WTC11 (cell line): ENCODE measurements at regions not wholly inside any gene's neighbourhood (a gene's known extent, or its start where the extent isn't known, plus 50 kb on each side); places are given as distances from the start of the nearest gene placed in this dataset.

Experiments
- ATAC-seq: fragments of 200-7000 bp; cut with Tn5 transposase; 2 replicates; pipeline ENCODE4 v1.10.0; 2021; ENCODE audit warnings: mild to moderate bottlenecking, moderate library complexity
- CTCF ChIA-PET: fragments of 300-600 bp; sonication (Branson Sonifier 250); formaldehyde crosslinking; loops from one replicate; lab custom pipeline; 2021; ENCODE audit warnings: antibody characterized with exemption; lab: Charles Lee
- POLR2A ChIA-PET: fragments of 350-600 bp; sonication (Branson Sonifier 250); formaldehyde crosslinking; loops from one replicate; lab custom pipeline; 2021; ENCODE audit warnings: antibody characterized with exemption; lab: Charles Lee
- DNase-seq: peaks from one replicate; pipeline ENCODE4 v3.0.0; 2021; ENCODE audit warnings: low spot score
- H3K27ac Mint-ChIP-seq: 2 replicates; pipeline ENCODE4 v1.8.0; 2021; ENCODE audit warnings: mixed read lengths
- H3K27me3 Mint-ChIP-seq: 2 replicates; pipeline ENCODE4 v1.8.0; 2021; ENCODE audit warnings: low read depth, mild to moderate bottlenecking, moderate library complexity, mixed read lengths
- H3K36me3 Mint-ChIP-seq: 2 replicates; pipeline ENCODE4 v1.8.0; 2021; ENCODE audit warnings: mixed read lengths
- H3K4me1 Mint-ChIP-seq: 2 replicates; pipeline ENCODE4 v1.8.0; 2022; ENCODE audit warnings: mixed read lengths
- H3K4me3 Mint-ChIP-seq: 2 replicates; pipeline ENCODE4 v1.8.0; 2021; ENCODE audit warnings: mild to moderate bottlenecking, moderate library complexity, mixed read lengths
- H3K9me3 Mint-ChIP-seq: 2 replicates; pipeline ENCODE4 v1.8.0; 2021; ENCODE audit warnings: mixed read lengths
- ATF1 ChIP-seq: sonication (generic); formaldehyde crosslinking; IDR thresholded peaks from 2 replicates; pipeline ENCODE4 v1.8.1; 2023; ENCODE audit warnings: mild to moderate bottlenecking, moderate library complexity, missing genetic modification reagents
- CBFB ChIP-seq: sonication (generic); formaldehyde crosslinking; IDR thresholded peaks from 2 replicates; pipeline ENCODE4 v1.8.1; 2022; ENCODE audit warnings: mild to moderate bottlenecking, low read depth, missing genetic modification reagents
- CREM ChIP-seq: sonication (generic); formaldehyde crosslinking; IDR thresholded peaks from 2 replicates; pipeline ENCODE4 v1.8.1; 2022; ENCODE audit warnings: mild to moderate bottlenecking, missing genetic modification reagents, moderate library complexity
- FOXK1 ChIP-seq: sonication (generic); formaldehyde crosslinking; IDR thresholded peaks from 2 replicates; pipeline ENCODE4 v1.8.0; 2022; ENCODE audit warnings: mild to moderate bottlenecking, moderate library complexity, missing genetic modification reagents
- NR2C2 ChIP-seq: sonication (generic); formaldehyde crosslinking; IDR thresholded peaks from 2 replicates; pipeline ENCODE4 v1.8.0; 2022; ENCODE audit warnings: mild to moderate bottlenecking, missing genetic modification reagents
- SOX15 ChIP-seq: fragments of 250-450 bp; sonication (Bioruptor Pico); IDR thresholded peaks from 2 replicates; pipeline ENCODE4 v1.9.0; 2021; ENCODE audit warnings: mild to moderate bottlenecking
- SP1 ChIP-seq: sonication (generic); formaldehyde crosslinking; conservative IDR thresholded peaks from 2 replicates; pipeline ENCODE4 v1.8.1; 2022; ENCODE audit warnings: missing genetic modification reagents
- TP53 ChIP-seq: sonication (generic); formaldehyde crosslinking; IDR thresholded peaks from 2 replicates; pipeline ENCODE4 v1.8.1; 2023; ENCODE audit warnings: mild to moderate bottlenecking, missing genetic modification reagents
- ZNF121 ChIP-seq: sonication (generic); formaldehyde crosslinking; IDR thresholded peaks from 2 replicates; pipeline ENCODE4 v1.8.0; 2023; ENCODE audit warnings: missing genetic modification reagents
- ZNF138 ChIP-seq: sonication (generic); formaldehyde crosslinking; conservative IDR thresholded peaks from 2 replicates; pipeline ENCODE4 v1.8.1; 2022; ENCODE audit warnings: mild to moderate bottlenecking, moderate library complexity, missing genetic modification reagents
- ZNF232 ChIP-seq: sonication (generic); formaldehyde crosslinking; IDR thresholded peaks from 2 replicates; pipeline ENCODE4 v1.8.0; 2022; ENCODE audit warnings: mild to moderate bottlenecking, missing genetic modification reagents
- ZNF317 ChIP-seq: sonication (generic); formaldehyde crosslinking; IDR thresholded peaks from 2 replicates; pipeline ENCODE4 v1.8.1; 2023; ENCODE audit warnings: low read depth, mild to moderate bottlenecking, moderate library complexity, missing genetic modification reagents, borderline replicate concordance
- TF ChIP-seq, protein P1 (sequence below): sonication (generic); formaldehyde crosslinking; IDR thresholded peaks from 2 replicates; pipeline ENCODE4 v1.8.1; 2022; ENCODE audit warnings: mild to moderate bottlenecking, missing genetic modification reagents, moderate library complexity, borderline replicate concordance
- TF ChIP-seq, protein P2 (sequence below): fragments of 250-450 bp; sonication (Bioruptor Pico); IDR thresholded peaks from 2 replicates; pipeline ENCODE4 v1.8.0; 2021; ENCODE audit warnings: mild to moderate bottlenecking
- TF ChIP-seq, protein P3 (sequence below): sonication (generic); formaldehyde crosslinking; conservative IDR thresholded peaks from 2 replicates; pipeline ENCODE4 v1.8.1; 2022; ENCODE audit warnings: mild to moderate bottlenecking, missing genetic modification reagents
- TF ChIP-seq, protein P4 (sequence below): sonication (generic); formaldehyde crosslinking; IDR thresholded peaks from 2 replicates; pipeline ENCODE4 v1.8.0; 2023; ENCODE audit warnings: mild to moderate bottlenecking, missing genetic modification reagents
- TF ChIP-seq, protein P5 (sequence below): sonication (generic); formaldehyde crosslinking; conservative IDR thresholded peaks from 2 replicates; pipeline ENCODE4 v1.8.1; 2023; ENCODE audit warnings: mild to moderate bottlenecking, low read depth, missing genetic modification reagents, moderate library complexity
- TF ChIP-seq, protein P6 (sequence below): sonication (generic); formaldehyde crosslinking; IDR thresholded peaks from 2 replicates; pipeline ENCODE4 v1.8.0; 2023; ENCODE audit warnings: missing genetic modification reagents, mild to moderate bottlenecking, borderline replicate concordance
- TF ChIP-seq, protein P7 (sequence below): sonication (generic); formaldehyde crosslinking; IDR thresholded peaks from 2 replicates; pipeline ENCODE4 v1.8.1; 2023; ENCODE audit warnings: mild to moderate bottlenecking, missing genetic modification reagents
- TF ChIP-seq, protein P8 (sequence below): sonication (generic); formaldehyde crosslinking; IDR thresholded peaks from 2 replicates; pipeline ENCODE4 v1.8.1; 2022; ENCODE audit warnings: mild to moderate bottlenecking, moderate library complexity, missing genetic modification reagents

DNA sequence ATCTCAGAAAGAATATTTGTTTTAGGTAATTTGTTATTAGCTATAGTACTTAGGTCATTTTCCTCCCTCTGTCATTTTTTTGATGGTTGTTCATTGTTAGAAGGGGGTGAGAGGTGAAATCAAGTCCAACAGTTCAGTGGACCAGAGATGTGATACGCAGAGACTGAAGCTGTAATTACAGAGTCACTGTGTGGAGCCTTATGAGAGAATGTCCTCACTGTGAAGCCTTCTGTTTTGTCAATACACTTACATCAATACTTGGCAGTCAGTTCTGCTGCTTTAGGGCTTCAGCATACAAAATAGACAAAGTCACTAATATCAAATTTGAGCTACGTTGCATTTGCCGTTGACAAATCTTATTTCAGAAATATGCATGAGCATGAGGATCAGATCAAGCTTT, 692.5 kb downstream of the C4orf33 start (continued):
- TF ChIP-seq, protein P1, sequence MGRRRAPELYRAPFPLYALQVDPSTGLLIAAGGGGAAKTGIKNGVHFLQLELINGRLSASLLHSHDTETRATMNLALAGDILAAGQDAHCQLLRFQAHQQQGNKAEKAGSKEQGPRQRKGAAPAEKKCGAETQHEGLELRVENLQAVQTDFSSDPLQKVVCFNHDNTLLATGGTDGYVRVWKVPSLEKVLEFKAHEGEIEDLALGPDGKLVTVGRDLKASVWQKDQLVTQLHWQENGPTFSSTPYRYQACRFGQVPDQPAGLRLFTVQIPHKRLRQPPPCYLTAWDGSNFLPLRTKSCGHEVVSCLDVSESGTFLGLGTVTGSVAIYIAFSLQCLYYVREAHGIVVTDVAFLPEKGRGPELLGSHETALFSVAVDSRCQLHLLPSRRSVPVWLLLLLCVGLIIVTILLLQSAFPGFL (CRISPR knock-in tag), result no peak
- TF ChIP-seq SOX15 (CRISPR knock-in tag), result no peak
- TF ChIP-seq, protein P2, sequence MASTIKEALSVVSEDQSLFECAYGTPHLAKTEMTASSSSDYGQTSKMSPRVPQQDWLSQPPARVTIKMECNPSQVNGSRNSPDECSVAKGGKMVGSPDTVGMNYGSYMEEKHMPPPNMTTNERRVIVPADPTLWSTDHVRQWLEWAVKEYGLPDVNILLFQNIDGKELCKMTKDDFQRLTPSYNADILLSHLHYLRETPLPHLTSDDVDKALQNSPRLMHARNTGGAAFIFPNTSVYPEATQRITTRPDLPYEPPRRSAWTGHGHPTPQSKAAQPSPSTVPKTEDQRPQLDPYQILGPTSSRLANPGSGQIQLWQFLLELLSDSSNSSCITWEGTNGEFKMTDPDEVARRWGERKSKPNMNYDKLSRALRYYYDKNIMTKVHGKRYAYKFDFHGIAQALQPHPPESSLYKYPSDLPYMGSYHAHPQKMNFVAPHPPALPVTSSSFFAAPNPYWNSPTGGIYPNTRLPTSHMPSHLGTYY (CRISPR knock-in tag), result no peak
- TF ChIP-seq, protein P3, sequence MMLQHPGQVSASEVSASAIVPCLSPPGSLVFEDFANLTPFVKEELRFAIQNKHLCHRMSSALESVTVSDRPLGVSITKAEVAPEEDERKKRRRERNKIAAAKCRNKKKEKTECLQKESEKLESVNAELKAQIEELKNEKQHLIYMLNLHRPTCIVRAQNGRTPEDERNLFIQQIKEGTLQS (CRISPR knock-in tag), result no peak
- no peak for TF ChIP-seq CREM (CRISPR knock-in tag)
- no peak for TF ChIP-seq ZNF317 (CRISPR knock-in tag)
- TF ChIP-seq, protein P4, sequence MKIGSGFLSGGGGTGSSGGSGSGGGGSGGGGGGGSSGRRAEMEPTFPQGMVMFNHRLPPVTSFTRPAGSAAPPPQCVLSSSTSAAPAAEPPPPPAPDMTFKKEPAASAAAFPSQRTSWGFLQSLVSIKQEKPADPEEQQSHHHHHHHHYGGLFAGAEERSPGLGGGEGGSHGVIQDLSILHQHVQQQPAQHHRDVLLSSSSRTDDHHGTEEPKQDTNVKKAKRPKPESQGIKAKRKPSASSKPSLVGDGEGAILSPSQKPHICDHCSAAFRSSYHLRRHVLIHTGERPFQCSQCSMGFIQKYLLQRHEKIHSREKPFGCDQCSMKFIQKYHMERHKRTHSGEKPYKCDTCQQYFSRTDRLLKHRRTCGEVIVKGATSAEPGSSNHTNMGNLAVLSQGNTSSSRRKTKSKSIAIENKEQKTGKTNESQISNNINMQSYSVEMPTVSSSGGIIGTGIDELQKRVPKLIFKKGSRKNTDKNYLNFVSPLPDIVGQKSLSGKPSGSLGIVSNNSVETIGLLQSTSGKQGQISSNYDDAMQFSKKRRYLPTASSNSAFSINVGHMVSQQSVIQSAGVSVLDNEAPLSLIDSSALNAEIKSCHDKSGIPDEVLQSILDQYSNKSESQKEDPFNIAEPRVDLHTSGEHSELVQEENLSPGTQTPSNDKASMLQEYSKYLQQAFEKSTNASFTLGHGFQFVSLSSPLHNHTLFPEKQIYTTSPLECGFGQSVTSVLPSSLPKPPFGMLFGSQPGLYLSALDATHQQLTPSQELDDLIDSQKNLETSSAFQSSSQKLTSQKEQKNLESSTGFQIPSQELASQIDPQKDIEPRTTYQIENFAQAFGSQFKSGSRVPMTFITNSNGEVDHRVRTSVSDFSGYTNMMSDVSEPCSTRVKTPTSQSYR (CRISPR knock-in tag), result no peak
- TF ChIP-seq, protein P5, sequence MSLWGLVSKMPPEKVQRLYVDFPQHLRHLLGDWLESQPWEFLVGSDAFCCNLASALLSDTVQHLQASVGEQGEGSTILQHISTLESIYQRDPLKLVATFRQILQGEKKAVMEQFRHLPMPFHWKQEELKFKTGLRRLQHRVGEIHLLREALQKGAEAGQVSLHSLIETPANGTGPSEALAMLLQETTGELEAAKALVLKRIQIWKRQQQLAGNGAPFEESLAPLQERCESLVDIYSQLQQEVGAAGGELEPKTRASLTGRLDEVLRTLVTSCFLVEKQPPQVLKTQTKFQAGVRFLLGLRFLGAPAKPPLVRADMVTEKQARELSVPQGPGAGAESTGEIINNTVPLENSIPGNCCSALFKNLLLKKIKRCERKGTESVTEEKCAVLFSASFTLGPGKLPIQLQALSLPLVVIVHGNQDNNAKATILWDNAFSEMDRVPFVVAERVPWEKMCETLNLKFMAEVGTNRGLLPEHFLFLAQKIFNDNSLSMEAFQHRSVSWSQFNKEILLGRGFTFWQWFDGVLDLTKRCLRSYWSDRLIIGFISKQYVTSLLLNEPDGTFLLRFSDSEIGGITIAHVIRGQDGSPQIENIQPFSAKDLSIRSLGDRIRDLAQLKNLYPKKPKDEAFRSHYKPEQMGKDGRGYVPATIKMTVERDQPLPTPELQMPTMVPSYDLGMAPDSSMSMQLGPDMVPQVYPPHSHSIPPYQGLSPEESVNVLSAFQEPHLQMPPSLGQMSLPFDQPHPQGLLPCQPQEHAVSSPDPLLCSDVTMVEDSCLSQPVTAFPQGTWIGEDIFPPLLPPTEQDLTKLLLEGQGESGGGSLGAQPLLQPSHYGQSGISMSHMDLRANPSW (CRISPR knock-in tag), result no peak

DNA sequence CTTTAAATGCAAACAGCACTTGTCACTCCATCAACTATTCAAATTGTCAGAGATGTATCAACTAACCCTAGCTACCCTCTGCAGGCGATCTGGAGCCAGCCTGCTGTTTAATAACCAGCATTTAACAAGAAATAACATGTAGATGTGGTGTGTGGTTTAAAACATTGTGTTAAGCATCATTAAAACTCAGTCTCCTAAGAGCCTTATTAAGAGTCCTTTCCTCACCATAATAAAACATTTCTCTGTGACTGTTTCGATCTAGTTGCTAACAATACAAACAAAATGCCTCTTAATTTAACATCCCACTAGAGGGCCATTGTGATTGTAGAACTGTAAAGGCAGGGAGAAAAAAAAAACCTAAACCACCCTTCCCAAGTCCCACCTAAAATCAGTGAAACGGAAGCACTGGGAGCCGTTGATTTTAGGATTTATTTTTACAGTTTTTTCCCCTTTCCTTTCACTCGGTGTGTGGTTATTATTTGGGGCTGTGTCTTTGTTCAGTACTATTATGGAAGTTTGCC, 708.6 kb downstream of the C4orf33 start:
- Mint-ChIP-seq H3K36me3 (no peaks in the 10 kb centered on the region), H3K4me3 (no peak overlapping the region), H3K27me3 (no peaks in the 10 kb centered on the region), H3K9me3 (peaks cover 7% of the 10 kb centered on the region), H3K27ac (no peak overlapping the region; the same call in 1 of the 2 replicates), H3K4me1 (peaks cover 40% of the 10 kb centered on the region)
- DNase-seq (no peak), ATAC-seq (peak; percentile 69)
- ChIA-PET POLR2A (no interaction called here), CTCF (no interaction called here)
- TF ChIP-seq ATF1 (CRISPR knock-in tag) (no peak), ZNF121 (CRISPR knock-in tag) (no peak), NR2C2 (CRISPR knock-in tag) (no peak), TP53 (CRISPR knock-in tag) (no peak), ZNF232 (no peak), ZNF138 (CRISPR knock-in tag) (no peak), CBFB (CRISPR knock-in tag) (no peak), SP1 (CRISPR knock-in tag) (no peak), FOXK1 (CRISPR knock-in tag) (no peak)
- TF ChIP-seq, protein P6, sequence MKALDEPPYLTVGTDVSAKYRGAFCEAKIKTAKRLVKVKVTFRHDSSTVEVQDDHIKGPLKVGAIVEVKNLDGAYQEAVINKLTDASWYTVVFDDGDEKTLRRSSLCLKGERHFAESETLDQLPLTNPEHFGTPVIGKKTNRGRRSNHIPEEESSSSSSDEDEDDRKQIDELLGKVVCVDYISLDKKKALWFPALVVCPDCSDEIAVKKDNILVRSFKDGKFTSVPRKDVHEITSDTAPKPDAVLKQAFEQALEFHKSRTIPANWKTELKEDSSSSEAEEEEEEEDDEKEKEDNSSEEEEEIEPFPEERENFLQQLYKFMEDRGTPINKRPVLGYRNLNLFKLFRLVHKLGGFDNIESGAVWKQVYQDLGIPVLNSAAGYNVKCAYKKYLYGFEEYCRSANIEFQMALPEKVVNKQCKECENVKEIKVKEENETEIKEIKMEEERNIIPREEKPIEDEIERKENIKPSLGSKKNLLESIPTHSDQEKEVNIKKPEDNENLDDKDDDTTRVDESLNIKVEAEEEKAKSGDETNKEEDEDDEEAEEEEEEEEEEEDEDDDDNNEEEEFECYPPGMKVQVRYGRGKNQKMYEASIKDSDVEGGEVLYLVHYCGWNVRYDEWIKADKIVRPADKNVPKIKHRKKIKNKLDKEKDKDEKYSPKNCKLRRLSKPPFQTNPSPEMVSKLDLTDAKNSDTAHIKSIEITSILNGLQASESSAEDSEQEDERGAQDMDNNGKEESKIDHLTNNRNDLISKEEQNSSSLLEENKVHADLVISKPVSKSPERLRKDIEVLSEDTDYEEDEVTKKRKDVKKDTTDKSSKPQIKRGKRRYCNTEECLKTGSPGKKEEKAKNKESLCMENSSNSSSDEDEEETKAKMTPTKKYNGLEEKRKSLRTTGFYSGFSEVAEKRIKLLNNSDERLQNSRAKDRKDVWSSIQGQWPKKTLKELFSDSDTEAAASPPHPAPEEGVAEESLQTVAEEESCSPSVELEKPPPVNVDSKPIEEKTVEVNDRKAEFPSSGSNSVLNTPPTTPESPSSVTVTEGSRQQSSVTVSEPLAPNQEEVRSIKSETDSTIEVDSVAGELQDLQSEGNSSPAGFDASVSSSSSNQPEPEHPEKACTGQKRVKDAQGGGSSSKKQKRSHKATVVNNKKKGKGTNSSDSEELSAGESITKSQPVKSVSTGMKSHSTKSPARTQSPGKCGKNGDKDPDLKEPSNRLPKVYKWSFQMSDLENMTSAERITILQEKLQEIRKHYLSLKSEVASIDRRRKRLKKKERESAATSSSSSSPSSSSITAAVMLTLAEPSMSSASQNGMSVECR (CRISPR knock-in tag), result no peak
- TF ChIP-seq, protein P7, sequence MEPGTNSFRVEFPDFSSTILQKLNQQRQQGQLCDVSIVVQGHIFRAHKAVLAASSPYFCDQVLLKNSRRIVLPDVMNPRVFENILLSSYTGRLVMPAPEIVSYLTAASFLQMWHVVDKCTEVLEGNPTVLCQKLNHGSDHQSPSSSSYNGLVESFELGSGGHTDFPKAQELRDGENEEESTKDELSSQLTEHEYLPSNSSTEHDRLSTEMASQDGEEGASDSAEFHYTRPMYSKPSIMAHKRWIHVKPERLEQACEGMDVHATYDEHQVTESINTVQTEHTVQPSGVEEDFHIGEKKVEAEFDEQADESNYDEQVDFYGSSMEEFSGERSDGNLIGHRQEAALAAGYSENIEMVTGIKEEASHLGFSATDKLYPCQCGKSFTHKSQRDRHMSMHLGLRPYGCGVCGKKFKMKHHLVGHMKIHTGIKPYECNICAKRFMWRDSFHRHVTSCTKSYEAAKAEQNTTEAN (CRISPR knock-in tag), result no peak
- TF ChIP-seq, protein P8, sequence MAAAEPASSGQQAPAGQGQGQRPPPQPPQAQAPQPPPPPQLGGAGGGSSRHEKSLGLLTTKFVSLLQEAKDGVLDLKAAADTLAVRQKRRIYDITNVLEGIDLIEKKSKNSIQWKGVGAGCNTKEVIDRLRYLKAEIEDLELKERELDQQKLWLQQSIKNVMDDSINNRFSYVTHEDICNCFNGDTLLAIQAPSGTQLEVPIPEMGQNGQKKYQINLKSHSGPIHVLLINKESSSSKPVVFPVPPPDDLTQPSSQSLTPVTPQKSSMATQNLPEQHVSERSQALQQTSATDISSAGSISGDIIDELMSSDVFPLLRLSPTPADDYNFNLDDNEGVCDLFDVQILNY (CRISPR knock-in tag), result no peak
